GM18867 (cell line): ENCODE measurements at regions not wholly inside any gene's neighbourhood (a gene's known extent, or its start where the extent isn't known, plus 50 kb on each side); places are given as distances from the start of the nearest gene placed in this dataset.
"Not testable (repeated sequence)": the region's sequence is repeated elsewhere in the genome, so short reads cannot be mapped to it uniquely, and the experiment has no call there.

Source experiments
- ATAC-seq: cut with Tn5 transposase; IDR thresholded peaks from one replicate; pipeline ENCODE4 v1.9.1; 2021; ENCODE audit warnings: mild to moderate bottlenecking, moderate library complexity; ENCODE audit not compliant: unreplicated experiment

DNA sequence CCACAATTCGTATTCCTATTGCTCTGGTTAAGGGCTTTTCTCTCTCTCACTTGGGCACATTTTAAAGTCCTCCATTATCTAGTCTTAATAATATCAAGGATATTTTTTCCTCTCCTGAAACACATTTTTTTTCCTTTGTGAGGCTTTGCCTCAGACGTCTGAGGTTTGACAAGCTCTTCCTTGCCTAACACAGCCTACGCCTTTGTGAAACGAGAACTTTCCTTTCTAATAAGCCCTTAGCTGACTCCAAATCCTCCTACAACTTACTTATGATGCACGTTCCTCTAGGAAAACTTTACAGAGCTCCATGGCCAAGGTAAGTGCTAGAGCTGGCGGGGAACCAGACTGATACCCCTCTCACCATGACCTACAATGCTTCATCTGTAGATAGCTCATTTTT, 841.5 kb downstream of the SOCS6 start:
- no peak for ATAC-seq

DNA sequence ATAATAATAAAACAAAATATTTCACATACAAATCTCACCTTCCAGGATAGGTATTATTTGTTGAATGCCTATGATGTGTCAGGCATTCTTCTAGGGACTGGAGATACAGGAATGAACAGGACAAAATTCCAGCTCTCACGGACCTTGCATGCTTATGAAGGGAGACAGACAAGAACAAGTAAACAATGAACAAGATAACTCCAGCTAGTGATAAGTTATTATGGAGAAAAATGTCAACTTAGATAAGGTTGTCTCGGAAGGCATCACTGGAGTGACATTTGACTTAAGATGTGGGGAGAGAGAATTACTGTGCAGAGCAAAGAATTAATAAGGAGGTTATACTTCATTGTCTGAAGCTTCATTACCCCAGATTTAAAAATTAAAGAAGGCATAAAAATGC, 836.7 kb downstream of the SOCS6 start:
- no peak for ATAC-seq

DNA sequence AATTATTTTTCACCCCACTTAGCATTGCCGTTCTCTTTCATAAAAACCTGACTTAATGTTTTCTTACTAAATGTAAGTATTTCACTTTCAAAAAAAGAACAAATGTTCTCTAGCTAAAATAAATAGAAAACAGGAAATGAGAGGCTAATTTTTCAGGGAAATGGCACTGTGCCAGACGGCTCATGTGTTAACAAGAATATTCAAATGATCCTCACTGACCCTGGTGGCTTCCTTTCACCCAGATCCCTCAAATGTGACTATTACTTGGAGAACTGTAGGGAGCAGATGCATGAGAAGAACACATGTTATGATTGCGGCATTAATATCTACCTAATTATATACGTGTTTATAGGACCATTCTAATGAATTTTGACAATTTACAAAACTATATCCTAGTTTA, 827.7 kb downstream of the SOCS6 start:
- ATAC-seq, result no peak

DNA sequence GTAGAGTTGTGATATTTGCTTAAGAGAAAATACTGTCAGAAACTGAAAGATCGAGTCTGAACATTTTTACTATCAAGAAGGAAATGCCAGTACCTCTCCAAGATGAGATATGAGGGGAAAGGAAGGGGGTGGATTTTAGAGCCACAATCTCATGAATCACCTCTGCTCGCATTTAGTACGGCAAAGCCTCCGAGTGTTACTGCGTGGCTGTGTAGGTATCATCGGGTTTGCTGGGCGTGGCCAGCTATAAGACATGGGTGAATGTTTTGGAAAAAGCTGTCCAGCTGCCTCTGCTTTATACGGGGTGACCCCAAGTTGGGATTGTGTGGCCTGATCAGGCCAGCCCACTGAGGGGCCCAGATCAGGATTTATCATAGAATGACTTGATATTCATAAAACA, 826.4 kb downstream of the SOCS6 start:
- ATAC-seq, result no peak

DNA sequence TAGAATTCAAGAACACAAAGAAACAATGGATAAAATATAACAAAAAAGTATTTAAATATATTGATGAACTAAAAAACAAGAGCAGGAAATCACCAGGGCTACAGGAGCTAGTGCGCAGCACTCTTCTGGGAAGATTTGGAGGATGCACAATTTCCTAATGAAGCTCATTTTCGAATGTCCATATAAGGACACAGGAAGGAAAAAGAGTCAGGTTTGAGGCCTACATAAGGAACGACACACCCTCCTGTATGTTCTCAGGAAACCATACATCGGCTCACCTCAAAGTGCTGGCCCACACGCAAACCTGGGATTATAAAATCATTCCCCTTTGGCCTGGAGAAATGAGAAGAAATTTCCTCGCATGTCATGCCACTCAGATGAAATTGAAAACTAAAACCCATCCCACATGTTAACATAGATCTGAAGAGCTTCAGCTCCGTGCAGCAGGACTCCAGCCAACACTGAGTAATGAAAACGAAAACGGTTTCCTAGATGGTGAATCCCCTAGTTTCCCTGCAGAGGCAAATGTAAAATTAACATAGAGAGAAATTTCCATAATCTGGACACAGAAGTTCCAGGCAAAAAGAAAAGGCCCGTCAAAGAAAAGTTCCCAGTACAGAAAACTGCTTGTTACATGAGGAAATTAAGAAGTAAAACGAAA, 825.8 kb downstream of the SOCS6 start:
- ATAC-seq, result no peak

DNA sequence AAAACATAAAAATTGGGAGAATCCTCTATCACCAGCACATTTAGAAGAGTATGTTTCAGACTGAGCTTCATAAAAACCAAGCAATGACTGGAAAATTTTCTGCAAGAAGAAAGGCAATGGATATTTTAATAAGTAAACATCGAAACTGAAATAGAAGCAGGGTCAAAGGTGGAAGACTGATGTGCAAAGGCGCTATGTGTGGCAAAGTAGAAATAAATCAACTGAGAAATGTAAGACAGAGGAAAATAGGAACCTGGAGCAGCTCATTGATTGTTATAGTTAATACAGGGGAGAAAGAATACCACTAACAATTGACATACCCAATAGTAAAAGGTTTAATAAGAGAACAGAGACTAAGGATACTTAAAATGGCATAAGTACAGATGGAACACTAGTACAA, 818.4 kb downstream of the SOCS6 start:
- ATAC-seq, result no peak

DNA sequence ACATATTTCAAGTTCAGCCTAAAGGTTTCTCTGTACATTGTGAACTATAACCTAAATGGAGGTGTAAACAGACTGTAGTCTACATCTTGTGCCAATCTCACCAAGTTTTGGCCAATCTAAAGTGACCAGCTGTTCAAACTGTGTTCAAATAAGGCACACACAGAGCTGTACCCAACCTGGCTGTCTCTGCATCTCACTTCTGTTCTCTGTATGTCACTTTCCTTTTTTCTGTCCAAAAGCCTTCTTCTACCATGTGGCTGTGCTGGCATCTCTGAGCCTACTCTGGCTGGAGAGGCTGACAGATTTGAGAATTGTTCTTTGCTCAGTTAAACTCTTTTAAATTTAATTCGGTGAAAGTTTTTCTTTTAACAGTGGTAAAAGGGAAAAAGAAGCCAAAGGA, 817.9 kb downstream of the SOCS6 start:
- ATAC-seq, result no peak

DNA sequence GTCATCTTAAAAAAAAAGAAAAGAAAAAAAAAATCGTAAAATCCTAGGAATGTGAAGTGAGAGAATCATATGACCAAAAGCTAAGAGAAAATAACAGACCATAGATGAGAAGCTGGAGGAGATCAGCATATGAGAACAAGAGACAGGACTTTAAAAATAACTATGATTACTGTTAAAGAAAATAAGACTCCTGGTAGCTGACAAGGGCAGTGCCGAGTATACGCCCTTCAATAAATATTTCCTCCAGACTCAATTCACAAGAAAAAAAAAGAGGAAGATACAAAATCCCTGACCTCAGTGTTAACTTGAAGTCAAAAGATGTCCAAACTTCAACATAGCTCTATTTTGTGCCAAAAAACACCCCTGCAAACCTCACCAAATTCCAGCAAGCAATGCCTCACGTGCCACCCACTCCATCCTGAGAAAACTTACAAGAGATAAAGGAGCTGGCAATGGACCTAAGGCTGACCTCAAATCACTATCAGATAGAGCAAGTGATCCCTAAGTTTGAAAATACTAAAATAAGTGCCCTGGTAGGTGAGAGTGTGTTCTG, 817.2 kb downstream of the SOCS6 start:
- no peak for ATAC-seq

DNA sequence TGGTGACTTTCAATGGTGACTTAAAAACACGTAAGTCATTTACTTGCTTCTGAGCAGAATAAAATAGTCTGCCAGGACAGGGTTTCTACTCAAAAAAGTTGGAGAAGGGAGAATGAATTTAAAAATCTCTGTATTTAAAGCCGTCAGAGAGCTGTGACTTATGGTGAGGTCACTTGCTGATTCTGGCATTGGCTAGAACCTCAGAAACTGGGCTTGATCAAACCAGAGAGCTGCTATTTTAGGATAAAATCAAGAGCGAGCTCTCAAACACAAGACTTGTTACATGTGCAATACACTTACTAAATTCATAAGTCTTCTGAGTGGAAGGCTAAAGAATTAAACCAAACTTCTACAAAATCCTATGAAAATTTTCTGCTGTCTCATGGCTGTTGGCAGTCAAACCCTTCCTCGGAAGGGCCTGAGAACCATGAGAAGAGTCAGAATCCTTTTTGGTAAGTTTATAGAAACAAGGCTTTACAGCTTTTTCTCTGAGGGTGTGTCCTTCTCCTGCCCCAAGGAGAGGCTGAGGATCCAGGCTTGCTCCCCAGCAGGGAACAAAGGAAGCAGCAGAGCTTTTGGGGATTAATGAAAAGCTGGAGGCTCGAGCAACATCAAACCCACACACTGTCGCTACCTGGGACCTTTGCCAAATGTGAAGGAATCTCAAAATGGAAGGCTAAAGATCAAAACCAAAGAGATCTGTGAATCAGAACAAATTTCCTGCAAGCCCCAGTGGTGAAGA, 816.4 kb downstream of the SOCS6 start:
- no peak for ATAC-seq

DNA sequence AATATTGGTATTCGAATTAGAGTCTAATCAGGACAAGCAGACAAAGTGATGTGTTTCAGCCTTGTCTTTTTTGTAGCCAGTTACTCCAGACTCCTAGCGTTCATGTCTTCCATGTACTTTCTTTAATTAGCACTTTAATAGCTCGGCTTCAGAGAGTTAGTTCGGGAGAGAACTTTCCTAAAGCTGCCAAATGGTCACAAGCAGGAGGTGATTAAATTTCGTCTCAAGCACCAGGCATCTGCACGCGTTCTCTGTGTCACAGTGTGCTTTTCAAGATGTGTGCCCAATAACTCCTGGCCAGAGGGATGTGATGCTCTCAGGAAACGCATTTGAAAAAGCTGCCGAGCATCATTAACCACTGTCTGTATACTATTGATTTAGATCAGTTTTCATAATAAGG, 790.8 kb downstream of the SOCS6 start:
- no peak for ATAC-seq

DNA sequence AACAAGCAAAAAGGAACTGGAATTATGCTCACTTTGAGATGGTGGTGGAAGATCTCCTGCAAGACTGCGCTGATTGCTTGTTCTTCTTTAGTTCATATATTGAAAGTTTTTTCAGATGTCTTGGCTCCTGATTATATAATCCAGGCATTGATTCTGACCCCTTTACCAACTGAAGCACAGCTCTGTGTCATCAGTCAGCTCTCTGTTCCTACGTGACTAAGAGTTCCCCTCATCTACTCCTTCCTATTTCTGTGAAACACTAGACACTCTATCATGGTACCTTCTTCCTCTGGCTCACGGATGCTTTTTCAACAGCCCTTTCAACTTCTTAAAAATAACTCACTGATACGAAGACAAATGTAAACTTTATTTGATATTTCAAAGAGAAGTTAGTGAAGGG, 788.6 kb downstream of the SOCS6 start:
- no peak for ATAC-seq

DNA sequence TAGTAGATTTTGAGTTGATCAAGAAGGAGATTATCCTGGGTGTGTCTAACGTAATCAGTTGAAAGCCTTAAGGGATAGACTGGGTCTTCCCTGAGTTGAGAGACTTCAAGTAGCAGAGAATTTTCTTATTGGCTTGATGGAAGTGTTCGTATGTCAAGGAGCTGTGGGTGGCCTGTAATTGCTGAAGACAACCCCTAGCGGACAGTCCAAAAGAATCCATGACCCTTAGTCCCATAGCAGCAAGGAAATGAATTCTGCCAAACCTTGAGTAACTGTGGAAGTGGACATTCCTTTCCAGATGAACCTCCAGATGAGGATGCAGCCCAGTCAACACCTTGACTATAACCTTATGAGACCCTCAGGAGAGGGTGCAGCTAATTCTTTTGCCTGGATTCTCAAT, 786.3 kb downstream of the SOCS6 start:
- ATAC-seq, result no peak

DNA sequence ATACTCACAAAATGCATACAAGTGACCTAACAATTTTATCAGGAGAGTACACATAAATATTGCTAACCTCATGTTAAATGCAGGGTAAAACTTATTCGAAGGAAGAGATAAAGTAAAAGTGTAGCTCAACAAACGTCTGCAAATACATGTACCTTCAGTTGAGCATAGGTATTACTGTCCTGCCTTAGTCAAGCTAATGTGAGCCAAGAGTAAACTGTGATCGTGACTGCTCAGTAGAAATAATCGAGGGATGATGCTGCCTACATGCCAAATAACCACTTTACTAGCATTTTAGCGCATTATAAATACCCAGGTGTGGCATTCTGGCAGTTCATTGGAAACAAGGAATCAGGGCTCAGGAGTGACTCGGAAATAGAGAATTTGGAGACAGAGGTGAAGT, 779.5 kb downstream of the SOCS6 start:
- no peak for ATAC-seq

DNA sequence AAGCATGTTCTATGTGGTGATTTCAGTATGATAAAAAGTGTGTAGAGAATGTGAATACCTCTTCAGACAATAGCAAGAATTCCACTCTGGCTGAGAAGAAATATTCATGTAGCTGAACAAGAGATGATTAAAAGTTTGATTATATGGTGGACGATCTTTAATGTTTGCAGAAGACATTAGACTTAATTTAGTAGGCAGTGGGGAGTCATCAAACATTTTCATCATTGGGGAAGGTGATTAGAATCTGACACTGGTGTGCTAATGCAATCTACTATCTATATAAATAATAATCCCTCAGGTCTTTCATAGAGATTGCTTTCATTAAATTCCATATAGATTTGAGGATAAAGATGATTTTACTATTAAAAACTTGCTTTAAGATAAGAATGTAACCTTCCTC, 761.0 kb downstream of the SOCS6 start:
- no peak for ATAC-seq

DNA sequence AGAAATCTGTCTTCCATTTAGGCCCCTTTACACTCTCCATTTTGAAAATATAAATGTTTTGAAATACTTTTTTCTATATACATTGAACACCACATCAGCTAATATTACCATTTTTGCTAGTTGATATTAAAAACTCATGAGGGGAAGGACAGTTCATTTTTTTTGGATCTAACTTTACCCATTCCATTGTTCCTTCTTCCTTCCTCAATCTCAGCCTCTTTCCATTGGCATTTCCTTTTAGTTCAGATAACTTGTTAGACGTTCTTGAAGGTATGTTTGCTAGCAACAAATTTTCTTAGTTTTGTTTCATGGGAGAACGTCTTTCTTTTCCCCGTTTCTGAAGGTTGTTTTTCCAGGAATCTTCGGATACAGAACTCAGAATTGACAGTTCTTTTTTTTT, 759.0 kb downstream of the SOCS6 start:
- ATAC-seq, result no peak

DNA sequence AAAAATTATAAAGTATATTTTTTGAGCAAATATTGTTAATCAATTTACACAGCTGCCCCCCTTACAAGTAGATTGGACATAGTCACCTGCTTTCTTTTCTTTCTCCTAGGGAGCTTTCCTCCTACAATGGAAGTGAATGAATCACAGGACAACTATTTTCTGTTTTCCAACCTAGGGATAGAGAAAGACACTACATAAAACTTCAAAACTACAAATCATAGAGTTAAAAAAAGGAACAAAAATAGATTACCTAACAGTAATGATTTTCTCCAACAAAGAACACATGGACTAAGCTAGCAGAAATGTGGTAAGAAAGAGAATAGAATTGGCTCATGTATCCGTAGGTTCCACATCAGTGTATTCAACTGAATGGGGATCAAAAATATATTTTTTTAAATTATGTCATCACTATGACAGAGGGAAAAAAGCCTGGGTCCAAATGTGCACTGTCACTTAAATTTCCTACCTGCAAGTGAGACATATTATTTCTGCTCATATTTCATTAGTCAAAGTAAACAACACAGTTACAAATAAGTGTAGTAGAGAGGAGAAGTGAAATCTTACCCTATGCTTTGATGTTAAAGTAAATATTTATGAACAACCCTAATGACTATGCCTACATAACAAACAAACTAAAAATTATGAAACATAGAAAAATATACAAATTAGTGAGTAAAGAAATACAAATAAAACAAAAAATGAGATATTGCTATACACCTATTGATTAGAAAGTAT, 756.7 kb downstream of the SOCS6 start:
- ATAC-seq, result no peak

DNA sequence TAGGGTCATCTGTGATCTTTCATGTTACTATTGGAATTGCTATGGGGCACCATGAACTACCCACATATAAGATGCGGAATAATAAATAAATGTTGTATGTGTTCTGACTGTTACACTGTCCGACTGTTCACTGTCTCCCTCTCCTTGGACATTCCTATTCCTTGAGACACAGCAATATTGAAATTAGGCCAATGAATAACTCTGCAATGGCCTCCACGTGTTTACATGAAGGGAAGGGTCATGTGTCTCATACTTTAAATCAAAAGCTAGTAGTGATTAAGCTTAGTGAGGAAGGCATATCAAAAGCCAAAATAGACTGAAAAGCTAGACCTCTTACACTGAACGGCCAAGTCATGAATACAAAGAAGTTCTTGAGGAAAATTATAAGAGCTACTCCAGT, 751.3 kb downstream of the SOCS6 start:
- no peak for ATAC-seq

DNA sequence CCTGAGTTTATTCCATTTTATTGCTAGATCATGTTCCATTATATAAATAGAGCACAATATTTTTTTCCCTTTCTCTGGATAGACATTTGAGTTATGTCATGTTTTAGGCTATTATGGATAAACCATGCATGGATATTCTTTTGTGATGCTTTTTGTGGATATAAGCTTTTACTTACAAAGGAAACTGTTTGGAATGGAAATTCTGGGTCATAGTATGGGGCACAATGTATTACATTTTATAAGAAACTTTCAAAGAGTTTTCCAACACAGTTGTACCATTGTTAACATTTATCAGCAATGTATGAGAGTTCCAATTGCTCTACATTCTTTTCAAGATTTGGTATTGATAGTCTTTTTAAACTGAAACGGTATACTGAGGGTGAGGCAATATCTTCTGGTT, 749.4 kb downstream of the SOCS6 start:
- no peak for ATAC-seq

DNA sequence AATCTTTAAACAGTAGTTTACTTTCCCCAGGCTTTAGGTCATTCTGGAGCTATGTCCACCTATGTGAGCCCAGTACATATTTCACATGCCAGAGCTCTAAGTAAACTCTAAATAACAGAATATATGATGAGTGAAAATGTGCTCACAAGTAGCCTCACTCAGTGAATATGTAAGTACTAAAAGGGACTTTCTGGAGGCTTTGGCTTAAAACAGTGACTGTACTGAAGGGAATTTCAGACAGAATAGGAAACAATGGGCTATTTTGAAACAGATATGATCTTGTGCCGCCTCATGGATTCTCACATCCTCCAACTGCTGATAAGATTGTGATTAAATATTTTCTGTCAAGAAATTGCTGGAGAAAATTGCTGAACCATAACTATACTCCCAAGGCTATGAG, 747.9 kb downstream of the SOCS6 start:
- no peak for ATAC-seq

DNA sequence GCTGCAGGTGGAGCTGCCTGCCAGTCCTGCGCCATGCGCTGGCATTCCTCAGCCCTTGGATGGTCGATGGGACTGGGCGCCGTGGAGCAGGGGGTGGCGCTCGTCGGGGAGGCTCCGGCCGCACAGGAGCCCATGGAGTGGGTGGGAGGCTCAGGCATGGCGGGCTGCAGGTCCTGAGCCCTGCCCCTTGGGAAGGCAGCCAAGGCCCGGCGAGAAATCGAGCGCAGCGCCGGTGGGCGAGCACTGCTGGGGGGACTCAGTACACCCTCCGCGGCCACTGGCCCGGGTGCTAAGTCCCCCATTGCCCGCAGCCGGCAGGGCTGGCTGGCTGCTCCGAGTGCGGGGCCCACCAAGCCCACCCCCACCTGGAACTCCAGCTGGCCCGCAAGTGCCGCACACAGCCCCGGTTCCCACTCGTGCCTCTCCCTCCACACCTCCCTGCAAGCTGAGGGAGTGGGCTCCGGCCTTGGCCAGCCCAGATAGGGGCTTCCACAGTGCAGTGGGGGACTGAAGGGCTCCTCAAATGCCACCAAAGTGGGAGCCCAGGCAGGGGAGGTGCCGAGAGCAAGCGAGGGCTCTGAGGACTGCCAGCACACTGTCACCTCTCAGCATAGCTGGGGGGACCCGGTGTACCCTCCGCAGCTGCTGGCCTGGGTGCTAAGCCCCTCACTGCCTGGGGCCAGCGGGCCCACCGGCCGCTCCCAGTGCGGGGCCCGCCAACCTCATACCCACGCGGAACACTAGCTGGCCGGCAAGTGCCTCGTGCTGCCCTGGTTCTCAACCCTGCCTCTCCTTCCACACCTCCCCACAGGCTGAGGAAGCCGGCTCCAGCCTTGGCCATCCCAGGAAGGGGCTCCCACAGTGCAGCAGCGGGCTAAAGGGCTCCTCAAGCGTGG, 742.7 kb downstream of the SOCS6 start:
- ATAC-seq, result not testable (repeated sequence)

DNA sequence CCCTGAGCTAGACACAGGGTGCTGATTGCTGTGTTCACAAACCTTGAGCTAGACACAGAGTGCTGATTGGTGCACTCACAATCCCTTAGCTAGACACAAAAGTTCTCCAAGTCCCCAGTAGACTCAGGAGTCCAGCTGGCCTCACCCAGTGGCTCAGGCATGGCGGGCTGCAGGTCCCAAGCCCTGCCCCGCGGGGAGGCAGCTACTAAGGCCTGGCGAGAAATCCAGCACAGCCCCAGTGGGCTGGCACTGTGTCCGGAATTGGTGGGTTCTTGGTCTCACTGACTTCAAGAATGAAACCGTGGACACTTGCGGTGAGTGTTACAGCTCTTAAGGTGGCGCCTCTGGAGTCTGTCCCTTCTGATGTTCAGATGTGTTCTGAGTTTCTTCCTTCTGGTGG, 741.2 kb downstream of the SOCS6 start:
- not testable (repeated sequence) for ATAC-seq
